Midbrain (tissue), 1 donor: ENCODE measurements at regions not wholly inside any gene's neighbourhood (a gene's known extent, or its start where the extent isn't known, plus 50 kb on each side); places are given as distances from the start of the nearest gene placed in this dataset.

Experiments
- DNase-seq: peaks from one replicate; lab custom pipeline; 2025; lab: John Stamatoyannopoulos, UW

DNA sequence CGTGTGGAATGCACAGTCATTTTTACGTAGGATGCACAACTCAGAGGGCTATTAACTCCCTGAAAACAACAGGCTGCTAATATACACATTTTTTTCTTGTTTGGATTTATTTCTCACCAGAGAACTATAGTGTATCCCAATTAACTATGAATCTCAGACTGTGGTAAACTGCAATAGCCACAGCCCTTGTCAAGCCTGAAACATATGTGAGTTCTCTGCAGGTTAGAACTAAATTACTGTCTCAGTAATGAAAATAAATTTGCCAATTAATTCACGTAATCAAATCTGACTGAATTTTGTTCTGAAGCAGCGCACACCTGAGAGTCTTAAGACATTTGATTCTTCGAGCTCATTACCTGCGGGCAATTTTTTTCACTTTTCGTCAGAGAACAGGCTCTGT is 318.6 kb downstream of the PMP22 start:
- no peak for DNase-seq

DNA sequence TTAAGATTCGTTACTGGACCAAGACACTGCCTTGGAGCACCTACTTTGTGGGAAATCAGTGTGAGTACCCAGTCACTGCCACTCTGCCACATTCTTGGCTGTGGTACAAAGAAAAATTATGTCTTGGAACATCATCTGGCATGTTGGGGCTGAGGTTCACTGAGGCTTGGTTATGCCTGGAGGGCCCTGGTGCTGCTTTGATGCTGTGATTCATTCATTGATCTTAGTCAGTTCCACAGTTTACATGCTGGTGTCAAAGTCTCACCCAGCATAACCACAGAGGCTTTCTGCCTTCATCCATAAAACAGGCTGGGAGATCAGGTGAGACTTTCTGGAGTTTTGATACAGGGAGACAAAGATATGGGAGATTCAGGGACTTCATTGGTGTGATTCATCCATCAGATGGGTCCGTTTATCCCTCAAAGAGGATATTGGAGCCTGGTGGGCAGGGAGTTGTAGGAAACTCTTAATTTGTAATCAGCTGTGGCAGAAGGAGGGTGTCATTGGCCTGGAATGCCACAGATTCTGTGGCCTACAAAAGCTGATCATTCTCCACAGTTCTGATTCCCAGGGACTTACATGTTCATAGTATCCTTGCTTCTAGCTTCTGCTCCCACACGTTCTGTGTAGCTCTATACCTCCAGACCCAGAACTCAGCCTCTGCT is 322.5 kb downstream of the PMP22 start:
- no peak for DNase-seq

DNA sequence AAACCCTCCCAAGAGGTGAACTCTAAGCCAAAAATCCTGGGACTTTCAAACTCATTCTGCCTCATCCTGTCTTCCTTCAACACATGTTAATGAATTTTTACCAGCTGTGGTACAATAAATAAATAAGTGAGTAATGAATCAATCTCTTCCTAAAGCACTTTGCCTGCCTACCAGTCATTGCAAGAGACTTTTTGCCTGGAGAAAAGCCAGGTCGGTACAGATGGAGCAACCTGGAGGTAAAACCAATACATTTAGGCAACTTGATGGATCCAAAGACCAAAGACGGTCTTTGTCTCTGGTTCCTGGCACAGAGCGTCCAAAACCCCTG is 324.2 kb downstream of the PMP22 start:
- DNase-seq: no peak

DNA sequence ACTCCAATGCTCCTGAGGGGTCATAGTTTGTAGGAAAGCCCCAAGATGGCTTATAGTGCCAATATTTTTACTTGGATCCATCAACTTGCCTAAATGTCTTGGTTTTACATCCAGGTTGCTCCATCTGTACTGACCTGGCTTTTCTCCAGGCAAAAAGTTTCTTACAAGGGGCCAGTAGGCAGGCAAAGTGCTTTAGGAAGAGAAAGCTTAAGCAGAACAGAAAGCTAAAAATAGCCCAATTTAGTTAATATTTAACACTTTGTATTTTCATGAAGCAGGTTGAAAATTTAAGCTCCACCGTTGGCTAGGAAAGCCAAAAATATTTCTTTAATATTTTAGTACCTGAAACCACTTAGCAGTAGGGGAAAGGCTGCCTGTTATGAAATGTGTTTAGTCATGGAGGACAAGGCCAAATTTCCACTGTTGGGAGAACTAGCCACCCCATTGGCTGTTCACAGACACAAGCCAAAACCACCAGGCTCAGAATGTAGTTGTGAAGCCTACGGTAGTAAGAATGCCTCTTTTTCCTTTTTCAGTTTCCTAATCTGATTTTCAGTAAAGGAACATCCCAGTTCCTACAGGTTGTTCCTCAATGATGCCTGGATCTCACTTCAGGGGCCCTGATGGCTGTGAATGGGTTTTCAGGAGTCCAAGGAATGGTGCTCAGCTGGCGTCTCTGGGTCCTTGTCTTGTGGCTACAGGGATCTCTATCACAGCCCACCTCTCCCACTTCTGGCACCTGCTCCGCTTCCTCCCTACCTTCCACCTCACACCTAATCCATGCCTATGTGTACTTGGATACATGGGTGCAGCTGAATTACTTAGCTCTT is 324.8 kb downstream of the PMP22 start:
- DNase-seq: no peak

DNA sequence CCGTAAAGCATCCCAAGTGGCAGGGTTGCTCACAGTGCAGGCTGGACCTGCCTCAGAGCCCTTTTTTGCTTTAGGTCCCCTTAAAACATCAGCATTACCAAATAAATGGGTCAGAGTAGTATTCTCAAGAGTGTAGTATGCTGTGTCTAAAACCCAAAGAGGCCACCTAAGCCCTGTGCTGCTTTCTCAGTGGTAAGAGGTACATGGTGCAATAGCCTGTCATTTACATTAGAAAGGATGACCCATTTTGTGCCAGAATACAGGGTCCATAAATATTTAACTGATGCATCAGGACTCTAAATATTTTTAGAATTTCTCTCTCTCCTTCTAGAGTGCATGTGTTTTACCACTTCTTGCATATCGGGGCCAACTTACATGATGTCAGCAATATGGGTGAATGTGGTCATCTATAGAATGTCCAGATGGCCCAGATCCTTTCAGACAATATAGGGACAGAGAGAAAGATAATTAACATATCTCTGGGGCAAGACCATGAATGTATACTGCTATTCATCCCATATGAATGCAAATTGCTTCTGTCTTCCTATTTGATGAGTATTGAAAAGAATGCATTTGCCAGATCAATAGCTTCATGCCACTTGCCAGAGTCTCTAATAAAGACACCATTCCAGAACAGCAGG is 329.2 kb downstream of the PMP22 start:
- DNase-seq: no peak

DNA sequence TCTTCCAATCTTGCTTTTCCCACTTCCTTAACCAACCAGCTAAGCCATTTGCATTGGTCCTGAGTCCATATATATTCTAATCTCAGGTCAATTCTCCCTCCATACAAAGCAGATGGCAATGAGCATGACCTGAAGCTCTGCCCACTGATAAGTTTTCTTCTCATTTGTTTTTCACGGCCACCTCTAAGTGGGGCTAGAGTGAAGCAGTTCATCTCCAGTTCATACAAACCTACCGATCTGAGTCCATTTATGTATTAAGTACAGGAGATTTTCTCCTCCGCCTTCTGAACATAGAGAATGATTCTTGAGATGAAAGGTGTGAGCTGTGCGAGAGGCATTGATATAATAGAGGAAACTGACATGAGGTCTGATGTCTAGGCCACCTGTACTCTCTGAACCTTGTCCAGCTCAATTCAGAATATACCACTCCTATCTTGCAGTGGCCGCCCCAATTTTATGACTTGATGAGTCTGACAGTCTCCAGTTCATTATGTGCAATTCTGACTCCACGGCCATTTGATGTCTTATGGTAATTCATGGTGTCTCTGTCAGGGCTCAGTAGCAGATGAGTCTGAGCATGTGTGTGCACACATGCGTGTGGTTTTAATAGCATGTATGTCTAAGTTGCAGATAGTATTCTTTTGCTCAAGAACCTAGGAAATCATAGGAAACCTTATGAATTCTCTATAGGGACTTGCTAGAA is 329.8 kb downstream of the PMP22 start:
- DNase-seq: no peak

DNA sequence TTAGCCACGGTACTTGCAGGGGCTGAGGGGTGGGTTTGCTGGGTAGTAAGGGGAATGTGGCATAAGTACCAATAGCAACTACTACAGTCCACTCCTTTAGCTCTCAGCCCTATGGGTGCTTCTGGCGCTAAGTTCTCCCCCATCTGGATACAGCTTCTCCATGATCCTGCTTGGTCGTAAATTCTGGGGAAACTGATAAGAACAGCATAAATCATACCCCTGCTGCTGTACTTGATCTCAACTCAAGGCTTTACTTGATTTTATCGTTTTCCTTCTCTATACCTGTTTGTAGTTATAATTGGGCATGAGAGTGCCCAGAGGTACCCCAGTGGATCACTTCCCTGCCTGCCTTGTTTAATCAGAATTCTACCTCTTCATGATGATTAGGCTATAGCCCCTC is 331.4 kb downstream of the PMP22 start:
- DNase-seq: no peak

DNA sequence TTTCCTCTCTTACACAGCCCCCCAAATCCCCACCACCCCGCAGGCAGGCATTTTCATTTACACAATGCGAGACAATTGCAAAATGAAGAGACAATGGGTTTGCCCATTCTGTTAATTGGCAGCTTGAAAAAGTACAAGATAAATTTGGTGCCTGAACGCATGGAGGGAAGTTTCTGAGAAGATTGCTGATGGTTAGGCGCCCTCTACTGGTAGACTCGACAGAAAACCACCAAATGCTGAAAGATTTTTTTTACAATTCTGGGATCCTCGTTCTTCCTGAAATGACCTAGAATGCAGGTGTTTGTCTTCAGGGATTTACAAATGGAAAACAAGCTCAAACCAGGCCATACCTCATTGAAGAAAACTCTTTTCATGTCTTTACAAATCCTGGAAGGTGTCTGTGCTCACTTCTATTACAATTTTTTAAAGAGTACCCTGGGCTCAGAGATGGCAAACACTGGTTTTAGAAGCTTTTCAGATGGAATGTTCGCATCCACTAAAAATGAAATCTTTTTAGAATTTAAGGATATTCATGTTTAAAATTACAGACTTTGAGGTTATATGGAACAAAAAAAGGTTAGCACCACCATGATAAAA is 338.5 kb downstream of the PMP22 start:
- DNase-seq: peak; percentile 64

DNA sequence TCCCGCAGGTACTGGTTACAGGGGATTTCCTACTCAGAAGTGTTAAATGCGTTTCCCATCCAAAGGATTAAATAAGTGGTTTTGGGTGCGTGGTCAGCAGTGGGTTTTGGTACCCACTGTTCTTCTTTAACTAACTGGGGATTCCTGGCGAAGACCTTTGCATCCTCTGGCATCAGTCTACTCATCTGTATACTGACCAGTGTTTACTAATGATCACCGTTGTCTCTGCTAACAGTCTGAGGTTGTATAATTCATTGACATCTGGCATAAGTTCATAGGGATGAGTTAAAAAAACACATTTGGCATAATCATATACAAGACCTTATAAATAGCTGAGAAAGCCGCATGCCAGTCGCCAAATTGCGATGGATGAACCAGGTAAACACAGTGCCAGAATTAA is 339.1 kb downstream of the PMP22 start:
- DNase-seq: no peak

DNA sequence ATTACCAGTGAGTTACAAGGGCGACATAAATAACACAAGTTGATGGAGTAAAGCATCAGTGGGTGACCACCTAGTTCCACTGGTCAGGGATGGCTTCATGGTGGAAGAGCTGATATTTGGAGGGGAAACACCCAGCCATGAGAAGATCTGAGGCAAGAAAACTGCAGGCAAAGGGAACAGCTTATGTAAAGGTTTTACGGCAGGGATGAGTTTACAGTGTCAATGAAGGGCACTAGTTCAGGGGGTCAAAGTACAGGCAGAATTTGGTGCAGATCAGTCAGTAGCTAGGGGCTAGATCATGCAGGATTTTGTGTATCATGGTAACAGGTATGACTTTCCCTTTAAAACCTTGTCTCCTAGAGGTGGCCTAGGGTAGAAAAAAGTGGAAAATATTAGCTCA is 339.6 kb downstream of the PMP22 start:
- no peak for DNase-seq

DNA sequence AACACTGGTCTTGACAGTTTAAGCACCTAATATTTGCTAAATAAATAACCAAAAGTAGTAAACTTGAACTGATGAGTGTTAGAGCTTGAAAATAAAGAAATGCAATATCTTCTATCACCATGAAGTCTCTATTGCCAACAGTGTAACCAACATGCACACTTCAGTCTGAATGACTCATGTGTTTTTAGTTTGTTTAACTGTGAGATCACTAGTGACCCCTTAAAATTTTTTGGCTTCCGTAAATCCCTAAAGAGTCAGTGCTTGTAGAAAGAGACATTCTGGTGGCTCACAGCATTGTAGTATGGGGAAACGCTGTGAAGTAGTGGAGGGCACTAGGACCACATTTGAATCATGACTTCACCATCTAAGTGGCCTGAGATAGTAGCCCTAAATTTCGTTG is 341.1 kb downstream of the PMP22 start:
- no peak for DNase-seq

DNA sequence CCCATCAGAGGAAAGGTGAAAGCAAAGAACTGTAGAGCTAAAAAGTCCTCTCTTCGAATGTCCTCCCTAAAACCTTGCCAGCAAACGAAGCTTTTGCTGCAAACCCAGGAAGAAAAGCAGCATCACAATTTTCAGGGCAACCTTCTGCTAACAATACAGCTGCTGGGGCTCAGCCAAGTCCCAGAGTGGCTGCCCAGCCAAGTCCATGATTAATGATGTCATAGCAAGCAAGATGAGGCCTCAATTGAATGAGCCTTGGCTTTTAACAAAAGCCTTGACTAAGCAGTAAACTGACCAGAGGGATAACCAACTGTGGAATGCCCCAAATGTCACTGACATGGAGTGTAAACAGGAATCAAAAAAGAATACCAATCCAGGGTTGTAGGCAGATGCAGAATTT is 342.7 kb downstream of the PMP22 start:
- peak; percentile 61 for DNase-seq

DNA sequence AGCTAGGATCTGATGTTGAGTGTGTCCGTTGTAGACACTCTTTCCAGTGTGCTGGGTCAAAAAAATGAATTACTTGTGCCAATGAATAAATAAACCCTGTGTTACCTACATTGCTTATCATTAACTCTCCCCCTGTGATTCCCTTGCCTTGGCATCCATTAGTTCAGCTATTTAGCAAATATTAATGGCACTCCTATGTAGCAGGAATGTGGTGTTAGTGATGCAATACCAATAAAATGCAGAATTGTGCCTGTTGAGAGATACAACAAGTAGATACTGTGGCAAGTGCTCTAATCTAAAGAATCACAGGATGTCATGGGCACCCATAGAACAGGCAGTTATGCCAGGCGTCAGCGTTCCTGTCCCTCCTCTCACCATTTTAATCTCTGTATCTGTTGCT is 343.2 kb downstream of the PMP22 start:
- no peak for DNase-seq

DNA sequence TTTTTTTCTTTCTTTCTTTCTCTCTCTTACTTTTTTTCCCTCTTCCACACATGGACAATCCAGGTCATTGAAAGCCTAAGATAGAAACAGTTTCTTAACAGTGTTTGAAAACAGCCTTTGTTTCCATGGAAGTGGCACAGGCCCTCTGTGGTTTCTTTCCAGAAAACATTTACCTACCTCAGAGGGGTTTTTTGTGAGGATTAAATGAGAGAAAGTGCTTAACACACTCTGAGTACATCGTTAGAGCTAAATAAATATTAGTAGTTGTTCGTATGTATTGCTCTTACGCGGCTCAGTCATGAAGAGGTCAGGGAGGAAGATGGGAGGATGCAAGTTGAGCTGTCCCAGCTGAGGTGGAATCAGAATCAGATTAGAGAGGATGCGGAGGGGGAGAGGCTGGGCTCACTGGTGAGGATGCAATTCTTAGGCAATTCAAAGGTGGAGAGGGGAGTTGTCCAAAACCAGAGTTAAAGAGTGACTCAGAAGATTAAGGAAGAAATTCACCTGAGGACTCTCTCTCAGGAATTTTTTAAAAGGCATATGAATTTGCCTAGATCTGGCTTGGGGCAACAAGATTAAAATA is 345.4 kb downstream of the PMP22 start:
- DNase-seq: no peak

DNA sequence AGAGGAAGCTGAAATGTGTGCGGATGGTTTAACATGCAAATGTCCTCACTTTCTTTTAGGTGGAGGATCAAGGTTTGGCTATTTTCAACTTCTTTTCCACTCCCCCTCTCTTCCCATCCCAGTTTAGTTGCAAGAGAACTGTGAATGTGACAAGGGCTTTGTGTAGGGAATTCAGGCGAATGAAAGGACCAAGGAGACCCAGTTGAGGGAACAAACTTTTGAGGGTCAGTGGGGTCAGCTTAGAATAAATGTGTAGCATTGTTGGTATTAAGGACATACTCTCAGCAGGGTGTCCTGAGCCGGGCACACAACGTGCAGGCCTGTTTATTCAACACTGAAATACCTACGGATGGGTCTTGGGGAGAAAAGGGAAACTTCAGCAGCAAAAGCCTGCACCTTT is 346.0 kb downstream of the PMP22 start:
- DNase-seq: no peak

DNA sequence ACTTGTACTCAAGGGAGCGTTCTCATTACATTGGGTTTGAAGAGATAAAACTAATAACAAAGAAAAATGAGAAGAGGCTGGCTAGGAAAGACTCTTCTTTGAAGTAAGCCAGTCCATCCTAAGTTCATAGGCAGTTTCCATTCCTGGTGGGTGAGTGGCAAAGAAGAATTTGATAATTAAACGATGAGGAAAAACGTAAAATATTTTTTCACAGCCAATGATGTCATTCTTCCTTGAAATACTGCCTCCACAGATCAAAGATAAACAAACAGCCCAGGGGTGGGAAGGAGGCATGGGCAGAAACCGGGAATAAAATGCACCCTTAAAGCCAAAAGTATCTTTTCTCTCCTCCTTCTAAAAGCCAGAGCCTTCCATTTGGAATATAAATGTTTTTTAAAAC is 346.6 kb downstream of the PMP22 start:
- DNase-seq: no peak

DNA sequence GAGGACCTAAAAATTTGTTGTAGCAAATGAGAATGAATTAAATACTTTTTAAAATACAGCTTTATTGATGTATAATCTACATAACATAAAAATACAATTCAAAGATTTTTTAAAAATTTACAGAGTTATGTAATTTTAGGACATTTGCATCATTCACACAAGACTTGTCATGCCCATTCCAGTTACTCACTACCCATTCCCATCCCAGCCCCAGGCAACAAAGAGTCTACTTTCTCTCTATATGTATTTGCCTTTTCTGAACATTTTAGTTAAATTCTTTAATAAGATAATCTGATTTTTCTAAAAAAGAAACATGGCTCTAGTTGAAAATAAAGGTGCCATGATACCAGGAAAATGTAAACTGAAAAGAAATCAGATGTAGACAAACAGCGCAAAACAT is 354.2 kb downstream of the PMP22 start:
- no peak for DNase-seq

DNA sequence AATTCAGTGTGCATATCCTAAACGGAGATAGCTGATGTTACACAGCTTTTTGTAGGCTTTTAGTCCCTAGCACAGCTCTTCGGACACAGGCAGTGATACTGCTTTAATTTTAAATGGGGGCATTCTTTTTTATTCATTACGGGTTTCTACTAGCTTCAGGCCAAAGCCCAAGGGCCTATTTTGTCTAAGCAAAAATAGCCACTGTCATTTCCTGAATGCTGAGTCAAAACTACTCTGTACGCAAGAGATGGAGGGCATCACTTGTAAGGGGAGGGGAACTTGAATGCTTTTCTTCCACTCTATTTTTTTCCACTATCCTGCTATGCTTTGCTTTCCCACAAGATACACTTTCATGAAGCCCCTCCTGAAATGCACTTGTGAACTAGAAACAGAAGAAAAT is 360.7 kb downstream of the PMP22 start:
- peak; percentile 17 for DNase-seq

DNA sequence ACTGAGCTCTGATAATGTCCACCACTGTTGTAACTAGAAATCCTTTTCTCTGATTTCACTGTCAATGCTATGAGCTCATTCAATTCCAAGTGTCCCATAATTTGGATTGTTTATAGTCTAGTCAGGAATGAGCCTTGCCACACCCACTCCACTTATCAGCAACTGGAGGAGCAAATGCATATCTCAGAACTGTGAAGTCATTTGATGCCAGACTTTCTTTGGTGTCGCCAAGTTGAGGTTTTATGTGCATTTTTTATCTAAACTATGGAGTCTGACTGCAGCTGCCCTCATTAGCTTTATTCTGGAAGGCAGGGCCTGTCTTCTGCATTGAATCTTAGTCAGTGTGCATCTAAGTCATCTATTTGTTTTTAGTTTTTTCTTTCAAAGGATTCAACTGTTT is 361.3 kb downstream of the PMP22 start:
- DNase-seq: no peak

DNA sequence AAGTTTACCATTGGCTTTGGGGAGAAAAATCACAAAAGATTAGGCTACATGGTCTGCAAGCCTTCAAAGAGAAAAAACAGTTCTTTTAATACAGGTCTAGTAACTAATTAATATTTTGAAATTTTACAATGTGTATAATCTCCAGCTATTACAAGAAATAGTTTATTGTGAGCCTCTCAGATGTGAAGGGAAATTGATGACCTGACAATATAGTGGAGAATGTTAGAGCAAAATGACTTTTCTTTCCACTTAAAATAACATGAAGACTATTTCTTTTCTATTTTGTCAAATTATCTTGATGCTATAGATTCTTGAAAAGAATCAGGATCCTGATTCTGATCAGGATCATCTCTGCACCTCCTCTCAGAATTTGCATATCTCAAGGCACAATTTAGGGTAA is 362.3 kb downstream of the PMP22 start:
- no peak for DNase-seq

DNA sequence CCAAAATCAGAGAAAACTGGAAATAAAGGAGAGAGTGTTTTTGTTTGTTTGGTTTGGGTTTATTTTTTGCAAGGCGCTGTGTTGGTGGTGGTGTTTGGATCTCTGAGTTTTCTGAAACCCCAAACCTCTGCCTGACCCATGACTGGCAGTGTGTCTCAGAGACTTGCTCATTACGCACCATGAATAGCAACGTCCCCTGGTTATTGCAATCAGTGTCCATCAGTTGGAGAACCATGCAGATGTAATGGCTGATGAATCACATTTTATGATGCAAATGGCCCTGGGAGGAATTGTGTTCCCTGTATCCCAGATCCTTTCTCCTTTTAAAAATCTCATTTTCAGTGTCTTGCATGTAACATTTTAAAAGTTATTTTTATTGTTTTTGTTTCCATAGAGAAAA is 362.8 kb downstream of the PMP22 start:
- DNase-seq: no peak

DNA sequence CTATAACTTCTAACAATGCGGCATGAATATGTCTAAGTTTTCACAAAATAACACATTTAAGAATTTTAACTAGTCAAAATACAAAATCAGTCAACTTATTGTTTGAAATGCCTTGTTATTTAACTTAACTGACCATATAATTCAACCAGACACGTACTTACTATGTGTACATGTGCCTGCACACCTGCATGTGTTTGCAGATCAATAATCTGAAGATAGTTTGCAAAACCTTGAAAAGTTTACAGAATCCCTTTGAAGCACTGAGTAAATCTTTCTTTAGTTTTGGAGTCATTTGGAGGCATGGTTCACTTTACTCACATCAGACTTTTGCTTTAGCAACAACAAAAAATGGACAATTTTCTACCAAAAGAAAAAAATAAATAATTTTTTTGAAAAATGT is 363.8 kb downstream of the PMP22 start:
- no peak for DNase-seq
